ENCODE measurements at regions not wholly inside any gene's neighbourhood (a gene's known extent, or its start where the extent isn't known, plus 50 kb on each side); places are given as distances from the start of the nearest gene placed in this dataset.
"Not testable (repeated sequence)": the region's sequence is repeated elsewhere in the genome, so short reads cannot be mapped to it uniquely, and the experiment has no call there.

- not testable (repeated sequence) for DNase-seq
Measured at GRCh38 chr2:154583274-154583673, 115.2 kb upstream of the KCNJ3 start.

- no peak for DNase-seq
Measured at GRCh38 chr2:154587739-154588138, 110.8 kb upstream of the KCNJ3 start.

GRCh38 chr2:154588838-154589237 is 109.7 kb upstream of the KCNJ3 start:
- DNase-seq = no peak

- no peak for DNase-seq
Measured at GRCh38 chr2:154589514-154589913, 109.0 kb upstream of the KCNJ3 start.

- no peak for DNase-seq
Measured at GRCh38 chr2:154591294-154591820, 107.1 kb upstream of the KCNJ3 start.

GRCh38 chr2:154599189-154599588 is 99.3 kb upstream of the KCNJ3 start:
- no peak for DNase-seq

GRCh38 chr2:154600927-154601494 is 97.5 kb upstream of the KCNJ3 start:
- DNase-seq = peak in 1 of 14 donors; percentile 82

- DNase-seq = no peak
Measured at GRCh38 chr2:154603682-154604081, 94.8 kb upstream of the KCNJ3 start.

- DNase-seq = no peak
Measured at GRCh38 chr2:154608438-154608837, 90.1 kb upstream of the KCNJ3 start.

GRCh38 chr2:154614906-154615305 is 83.6 kb upstream of the KCNJ3 start:
- DNase-seq = no peak

GRCh38 chr2:154616659-154617058 is 81.8 kb upstream of the KCNJ3 start:
- DNase-seq = no peak

GRCh38 chr2:154620471-154620870 is 78.0 kb upstream of the KCNJ3 start:
- no peak for DNase-seq

- DNase-seq = peak in 8 of 14 donors; percentile 1 to 50 (median 8)
Measured at GRCh38 chr2:154623819-154624218, 74.7 kb upstream of the KCNJ3 start.

- DNase-seq = peak in 1 of 14 donors; percentile 56
Measured at GRCh38 chr2:154637456-154637855, 61.0 kb upstream of the KCNJ3 start.

- peak in 1 of 14 donors; percentile 47 for DNase-seq
Measured at GRCh38 chr2:154638783-154639182, 59.7 kb upstream of the KCNJ3 start.

- DNase-seq = no peak
Measured at GRCh38 chr2:154640000-154640399, 58.5 kb upstream of the KCNJ3 start.
